ENCODE measurements at regions not wholly inside any gene's neighbourhood (a gene's known extent, or its start where the extent isn't known, plus 50 kb on each side); places are given as distances from the start of the nearest gene placed in this dataset.

- Histone ChIP-seq H3K36me3 (ENCODE audit: insufficient read depth, low read length) (no peaks in the 10 kb centered on the region), H3K4me2 (ENCODE audit: low read length) (no peak overlapping the region)
These were observed 198.9 kb downstream of the CLIC5 start for GRCh38 chr6:45816674-45817297.

GRCh38 chr6:45815466-45816125, 200.1 kb downstream of the CLIC5 start:
- no peak for TF ChIP-seq TAF1 (IDR thresholded peaks at IDR 0.05; ENCODE audit: low read depth)
- no peak for TF ChIP-seq CTCF (IDR thresholded peaks at IDR 0.05; ENCODE audit: poor library complexity, severe bottlenecking)
- no peak for TF ChIP-seq EP300 (conservative IDR thresholded peaks at IDR 0.05; ENCODE audit: poor library complexity, severe bottlenecking)
- no peak for TF ChIP-seq EZH2 (IDR thresholded peaks at IDR 0.05; ENCODE audit: borderline replicate concordance, insufficient read depth, low read length, poor library complexity, severe bottlenecking)
- Histone ChIP-seq H3K9me2 (ENCODE audit: insufficient read depth, low read length) (no peaks in the 10 kb centered on the region), H3F3A (ENCODE audit: insufficient read depth, low read length, poor library complexity, severe bottlenecking) (no peaks in the 10 kb centered on the region), H3K9ac (ENCODE audit: low read length) (no peak overlapping the region), H3K27me3 (ENCODE audit: insufficient read depth, low read depth, low read length) (no peaks in the 10 kb centered on the region), H3K4me2 (ENCODE audit: low read length) (no peak overlapping the region), H4K20me1 (ENCODE audit: insufficient read depth) (no peaks in the 10 kb centered on the region), H3K27ac (ENCODE audit: low read length) (no peak overlapping the region), H3K79me2 (replicated peaks; ENCODE audit: insufficient read depth, low read length) (no peaks in the 10 kb centered on the region), H2AFZ (ENCODE audit: low read depth, low read length) (no peak overlapping the region), H3K36me3 (ENCODE audit: insufficient read depth, low read length) (no peaks in the 10 kb centered on the region), H3K4me3 (ENCODE audit: low read length) (no peak overlapping the region), H3K9me3 (ENCODE audit: low read length) (no peaks in the 10 kb centered on the region)

More at GRCh38 chr6:45816674-45817297, 198.9 kb downstream of the CLIC5 start:
- Histone ChIP-seq H3K9ac (ENCODE audit: low read length) (no peak overlapping the region), H3K4me3 (ENCODE audit: low read length) (no peak overlapping the region), H3K27ac (ENCODE audit: low read length) (no peak overlapping the region), H3K9me3 (ENCODE audit: low read length) (no peaks in the 10 kb centered on the region), H3F3A (ENCODE audit: insufficient read depth, low read length, poor library complexity, severe bottlenecking) (no peaks in the 10 kb centered on the region), H4K20me1 (ENCODE audit: insufficient read depth) (no peaks in the 10 kb centered on the region), H3K79me2 (replicated peaks; ENCODE audit: insufficient read depth, low read length) (no peaks in the 10 kb centered on the region), H2AFZ (ENCODE audit: low read depth, low read length) (no peak overlapping the region), H3K9me2 (ENCODE audit: insufficient read depth, low read length) (no peaks in the 10 kb centered on the region), H3K27me3 (ENCODE audit: insufficient read depth, low read depth, low read length) (no peaks in the 10 kb centered on the region)
- TF ChIP-seq TAF1 (IDR thresholded peaks at IDR 0.05; ENCODE audit: low read depth) (no peak), POLR2AphosphoS5 (IDR thresholded peaks at IDR 0.05) (no peak), EZH2 (IDR thresholded peaks at IDR 0.05; ENCODE audit: borderline replicate concordance, insufficient read depth, low read length, poor library complexity, severe bottlenecking) (no peak), CTCF (IDR thresholded peaks at IDR 0.05; ENCODE audit: poor library complexity, severe bottlenecking) (no peak), MXI1 (conservative IDR thresholded peaks at IDR 0.05; ENCODE audit: poor library complexity, severe bottlenecking) (no peak), REST (IDR thresholded peaks at IDR 0.05; ENCODE audit: borderline replicate concordance) (no peak), EP300 (conservative IDR thresholded peaks at IDR 0.05; ENCODE audit: poor library complexity, severe bottlenecking) (no peak), SMC3 (conservative IDR thresholded peaks at IDR 0.05; ENCODE audit: poor library complexity) (no peak)
